ENCODE measurements at regions not wholly inside any gene's neighbourhood (a gene's known extent, or its start where the extent isn't known, plus 50 kb on each side); places are given as distances from the start of the nearest gene placed in this dataset.

GRCh38 chr6:145400508-145400907 lies 334.8 kb downstream of the EPM2A start:
- no peak for DNase-seq (ENCODE audit: low spot score)

- DNase-seq (ENCODE audit: low spot score), result no peak
Measured at GRCh38 chr6:145405006-145405551, 330.2 kb downstream of the EPM2A start.

GRCh38 chr6:145406783-145407182 lies 328.5 kb downstream of the EPM2A start:
- no peak for DNase-seq (ENCODE audit: low spot score)

GRCh38 chr6:145415616-145416015 lies 319.7 kb downstream of the EPM2A start:
- no peak for DNase-seq (ENCODE audit: low spot score)

- no peak for DNase-seq (ENCODE audit: low spot score)
Measured at GRCh38 chr6:145420599-145420998, 314.7 kb downstream of the EPM2A start.

- no peak for DNase-seq (ENCODE audit: low spot score)
Measured at GRCh38 chr6:145423936-145424335, 311.4 kb downstream of the EPM2A start.

- no peak for DNase-seq (ENCODE audit: low spot score)
Measured at GRCh38 chr6:145427232-145427631, 308.1 kb downstream of the EPM2A start.

GRCh38 chr6:145428706-145429105 lies 306.6 kb downstream of the EPM2A start:
- DNase-seq (ENCODE audit: low spot score), result no peak

- no peak for DNase-seq (ENCODE audit: low spot score)
Measured at GRCh38 chr6:145442110-145442509, 293.2 kb downstream of the EPM2A start.

- DNase-seq (ENCODE audit: low spot score), result no peak
Measured at GRCh38 chr6:145445674-145446073, 289.6 kb downstream of the EPM2A start.

- no peak for DNase-seq (ENCODE audit: low spot score)
Measured at GRCh38 chr6:145451029-145451428, 284.3 kb downstream of the EPM2A start.

GRCh38 chr6:145453376-145453775 lies 281.9 kb downstream of the EPM2A start:
- no peak for DNase-seq (ENCODE audit: low spot score)

GRCh38 chr6:145454006-145454405 lies 281.3 kb downstream of the EPM2A start:
- DNase-seq (ENCODE audit: low spot score), result no peak

GRCh38 chr6:145457556-145457955 lies 277.8 kb downstream of the EPM2A start:
- DNase-seq (ENCODE audit: low spot score), result no peak

- no peak for DNase-seq (ENCODE audit: low spot score)
Measured at GRCh38 chr6:145468534-145468933, 266.8 kb downstream of the EPM2A start.

GRCh38 chr6:145469021-145469420 lies 266.3 kb downstream of the EPM2A start:
- DNase-seq (ENCODE audit: low spot score), result no peak

GRCh38 chr6:145475794-145476396 lies 259.4 kb downstream of the EPM2A start:
- DNase-seq (ENCODE audit: low spot score), result no peak

GRCh38 chr6:145480024-145480423 lies 255.3 kb downstream of the EPM2A start:
- no peak for DNase-seq (ENCODE audit: low spot score)

GRCh38 chr6:145483191-145483996 lies 251.9 kb downstream of the EPM2A start:
- no peak for DNase-seq (ENCODE audit: low spot score)

- DNase-seq (ENCODE audit: low spot score), result no peak
Measured at GRCh38 chr6:145485288-145485687, 250.0 kb downstream of the EPM2A start.

GRCh38 chr6:145486306-145486705 lies 249.0 kb downstream of the EPM2A start:
- no peak for DNase-seq (ENCODE audit: low spot score)

- DNase-seq (ENCODE audit: low spot score), result no peak
Measured at GRCh38 chr6:145489583-145489982, 245.7 kb downstream of the EPM2A start.

GRCh38 chr6:145490068-145490467 lies 245.3 kb downstream of the EPM2A start:
- DNase-seq (ENCODE audit: low spot score), result no peak

Data from HuH-7.5 (cell line).